ENCODE measurements at regions not wholly inside any gene's neighbourhood (a gene's known extent, or its start where the extent isn't known, plus 50 kb on each side); places are given as distances from the start of the nearest gene placed in this dataset.

GRCh38 chr12:13348464-13348863 lies 151.9 kb downstream of the EMP1 start:
- TF ChIP-seq MAX (IDR thresholded peaks at IDR 0.05) (no peak), REST (IDR thresholded peaks at IDR 0.05) (no peak), CTCF (IDR thresholded peaks at IDR 0.05; ENCODE audit: low read depth, low read length, missing input control) (no peak), RXRA (IDR thresholded peaks at IDR 0.05) (no peak), TAF1 (conservative IDR thresholded peaks at IDR 0.05) (no peak), EGR1 (IDR thresholded peaks at IDR 0.05; ENCODE audit: low read depth in 2 of 2) (no peak), NR2F2 (IDR thresholded peaks at IDR 0.05) (no peak), YY1 (IDR thresholded peaks at IDR 0.05) (no peak)

All from liver (tissue), 3 donors.